Mesothelial cell of epicardium (in vitro differentiated cells): ENCODE measurements at regions not wholly inside any gene's neighbourhood (a gene's known extent, or its start where the extent isn't known, plus 50 kb on each side); places are given as distances from the start of the nearest gene placed in this dataset.

Source experiments
- DNase-seq, 2 experiments: peaks; one replicate each; pipeline ENCODE4 v3.0.0; 2021; ENCODE audit warnings: low spot score in 2 of 2; ENCODE audit not compliant: unreplicated experiment in 2 of 2
- H3K27ac Mint-ChIP-seq: 2 replicates; pipeline ENCODE4 v1.8.0; 2021; ENCODE audit warnings: mixed read lengths
- H3K27me3 Mint-ChIP-seq: 2 replicates; pipeline ENCODE4 v1.8.0; 2021; ENCODE audit warnings: low read depth, mixed read lengths
- H3K36me3 Mint-ChIP-seq: 2 replicates; pipeline ENCODE4 v1.8.0; 2021; ENCODE audit warnings: mixed read lengths
- H3K4me1 Mint-ChIP-seq: 2 replicates; pipeline ENCODE4 v1.8.0; 2021; ENCODE audit warnings: mixed read lengths
- H3K4me3 Mint-ChIP-seq: 2 replicates; pipeline ENCODE4 v1.8.0; 2021; ENCODE audit warnings: mild to moderate bottlenecking, moderate library complexity, mixed read lengths
- H3K9me3 Mint-ChIP-seq: 2 replicates; pipeline ENCODE4 v1.8.0; 2021; ENCODE audit warnings: mixed read lengths
- TF ChIP-seq, protein P1 (sequence below): fragments of 200-600 bp; sonication (generic); IDR thresholded peaks from one replicate; pipeline ENCODE4 v1.5.0; 2021; ENCODE audit warnings: antibody characterized with exemption; ENCODE audit not compliant: unreplicated experiment

DNA sequence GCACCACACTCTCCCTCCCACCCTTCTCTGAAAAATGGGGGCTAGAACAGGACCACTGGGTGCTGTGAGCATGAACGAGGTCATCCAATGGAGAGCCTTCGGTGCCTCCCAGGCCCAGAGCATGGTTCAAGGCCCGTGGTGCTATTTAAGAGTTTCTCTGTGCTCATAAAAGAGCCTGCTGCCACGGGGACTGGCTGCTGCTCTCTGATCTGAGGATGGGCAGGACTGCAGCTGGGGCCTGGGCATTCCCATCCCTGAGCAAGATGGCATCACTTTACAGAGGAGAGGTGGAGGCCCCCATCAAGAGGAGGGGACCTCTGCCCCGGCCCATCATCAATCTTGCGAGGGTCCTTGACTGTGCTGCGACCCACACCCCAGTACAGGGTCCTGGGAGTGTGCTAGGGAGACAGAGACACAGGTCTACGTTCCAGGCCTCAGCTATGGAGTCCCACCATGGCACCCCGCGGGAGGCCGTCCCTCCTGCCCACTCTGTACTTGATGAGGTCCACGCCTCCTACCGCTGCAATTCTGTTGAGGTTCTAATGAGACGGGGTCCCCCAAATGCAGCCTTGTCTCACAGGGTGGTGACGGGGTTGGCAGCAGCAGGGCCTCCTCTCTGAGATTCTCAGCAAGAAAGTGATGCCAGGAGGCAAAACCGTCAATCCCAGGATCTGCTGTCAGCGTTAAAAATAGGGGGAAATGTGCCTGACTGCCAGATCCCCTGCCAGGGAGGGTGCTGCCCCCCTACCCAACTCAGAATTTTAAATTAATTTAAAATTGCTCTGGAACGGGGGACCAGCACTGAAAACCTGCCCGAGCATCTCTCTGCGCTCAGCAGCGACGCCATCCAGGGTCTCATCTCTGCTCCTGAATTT lies 405.4 kb downstream of the SHANK2 start:
- TF ChIP-seq, protein P1, sequence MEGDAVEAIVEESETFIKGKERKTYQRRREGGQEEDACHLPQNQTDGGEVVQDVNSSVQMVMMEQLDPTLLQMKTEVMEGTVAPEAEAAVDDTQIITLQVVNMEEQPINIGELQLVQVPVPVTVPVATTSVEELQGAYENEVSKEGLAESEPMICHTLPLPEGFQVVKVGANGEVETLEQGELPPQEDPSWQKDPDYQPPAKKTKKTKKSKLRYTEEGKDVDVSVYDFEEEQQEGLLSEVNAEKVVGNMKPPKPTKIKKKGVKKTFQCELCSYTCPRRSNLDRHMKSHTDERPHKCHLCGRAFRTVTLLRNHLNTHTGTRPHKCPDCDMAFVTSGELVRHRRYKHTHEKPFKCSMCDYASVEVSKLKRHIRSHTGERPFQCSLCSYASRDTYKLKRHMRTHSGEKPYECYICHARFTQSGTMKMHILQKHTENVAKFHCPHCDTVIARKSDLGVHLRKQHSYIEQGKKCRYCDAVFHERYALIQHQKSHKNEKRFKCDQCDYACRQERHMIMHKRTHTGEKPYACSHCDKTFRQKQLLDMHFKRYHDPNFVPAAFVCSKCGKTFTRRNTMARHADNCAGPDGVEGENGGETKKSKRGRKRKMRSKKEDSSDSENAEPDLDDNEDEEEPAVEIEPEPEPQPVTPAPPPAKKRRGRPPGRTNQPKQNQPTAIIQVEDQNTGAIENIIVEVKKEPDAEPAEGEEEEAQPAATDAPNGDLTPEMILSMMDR, result no peak
- Mint-ChIP-seq H3K27me3 (no peaks in the 10 kb centered on the region), H3K4me1 (no peaks in the 10 kb centered on the region), H3K9me3 (no peaks in the 10 kb centered on the region), H3K4me3 (no peak overlapping the region), H3K36me3 (no peaks in the 10 kb centered on the region), H3K27ac (no peak overlapping the region)
- DNase-seq, result no peak

GRCh38 chr11:70848243-70848750 lies 404.1 kb downstream of the SHANK2 start:
- TF ChIP-seq, protein P1, result no peak
- H3K4me1 Mint-ChIP-seq, result no peaks in the 10 kb centered on the region
- H3K4me3 Mint-ChIP-seq, result no peak overlapping the region
- DNase-seq, result no peak
- no peaks in the 10 kb centered on the region for H3K9me3 Mint-ChIP-seq
- no peaks in the 10 kb centered on the region for H3K36me3 Mint-ChIP-seq
- no peaks in the 10 kb centered on the region for H3K27me3 Mint-ChIP-seq
- H3K27ac Mint-ChIP-seq, result no peak overlapping the region

GRCh38 chr11:70849031-70849430 lies 403.3 kb downstream of the SHANK2 start:
- H3K27ac Mint-ChIP-seq, result no peak overlapping the region
- H3K4me3 Mint-ChIP-seq, result no peak overlapping the region
- no peaks in the 10 kb centered on the region for H3K4me1 Mint-ChIP-seq
- H3K36me3 Mint-ChIP-seq, result no peaks in the 10 kb centered on the region
- DNase-seq, result no peak
- H3K9me3 Mint-ChIP-seq, result no peaks in the 10 kb centered on the region
- no peaks in the 10 kb centered on the region for H3K27me3 Mint-ChIP-seq
- TF ChIP-seq, protein P1, result no peak

DNA sequence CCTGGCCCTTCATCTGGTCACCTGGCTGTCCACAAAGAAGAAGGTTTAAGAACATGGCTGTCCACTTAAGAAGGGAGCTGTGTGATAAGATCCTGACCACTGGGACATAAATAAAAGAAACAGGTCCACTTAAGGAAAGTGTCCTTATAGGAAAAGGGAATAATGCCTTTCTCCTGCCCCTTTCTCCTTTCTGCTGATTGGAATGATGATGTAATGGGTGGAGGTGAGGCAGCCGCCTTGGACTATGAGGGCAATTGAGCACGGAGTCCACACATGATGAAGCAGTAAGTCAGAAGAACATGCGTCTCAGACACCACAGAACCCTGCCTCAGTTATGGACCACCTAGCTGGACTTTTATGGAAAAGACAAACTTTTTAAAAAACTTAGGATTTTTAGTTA lies 401.1 kb downstream of the SHANK2 start:
- Mint-ChIP-seq H3K4me1 (no peaks in the 10 kb centered on the region), H3K36me3 (no peaks in the 10 kb centered on the region), H3K4me3 (no peak overlapping the region), H3K9me3 (no peaks in the 10 kb centered on the region), H3K27ac (no peak overlapping the region), H3K27me3 (no peaks in the 10 kb centered on the region)
- no peak for DNase-seq
- TF ChIP-seq, protein P1, result no peak

GRCh38 chr11:70851907-70852306 lies 400.5 kb downstream of the SHANK2 start:
- no peak overlapping the region for H3K4me3 Mint-ChIP-seq
- H3K36me3 Mint-ChIP-seq, result no peaks in the 10 kb centered on the region
- H3K9me3 Mint-ChIP-seq, result no peaks in the 10 kb centered on the region
- DNase-seq, result no peak
- TF ChIP-seq, protein P1, result no peak
- no peaks in the 10 kb centered on the region for H3K4me1 Mint-ChIP-seq
- H3K27me3 Mint-ChIP-seq, result no peaks in the 10 kb centered on the region
- H3K27ac Mint-ChIP-seq, result no peak overlapping the region
